ENCODE measurements at regions not wholly inside any gene's neighbourhood (a gene's known extent, or its start where the extent isn't known, plus 50 kb on each side); places are given as distances from the start of the nearest gene placed in this dataset.

DNA sequence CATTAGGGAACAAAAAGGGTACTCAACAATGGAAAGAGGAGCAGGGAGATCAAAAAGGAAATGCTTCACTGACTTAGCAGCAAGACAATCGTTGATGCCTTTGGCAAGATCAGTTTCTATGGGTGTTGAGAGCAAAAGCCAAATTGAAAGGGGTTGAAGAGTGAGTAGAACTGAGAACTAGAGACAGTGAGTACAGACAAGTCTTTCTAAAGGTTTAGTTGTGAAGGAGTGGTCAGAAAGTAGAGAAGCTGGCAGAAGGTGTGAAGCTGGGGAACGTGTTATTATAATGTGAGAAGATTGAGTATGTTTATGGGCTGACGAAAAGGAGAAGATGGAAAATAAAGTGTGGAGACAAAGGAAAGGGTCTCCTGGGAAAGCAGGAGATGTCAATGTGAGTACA is 221.2 kb upstream of the USP25 start:
- DNase-seq (ENCODE audit: low spot score) (no peak), ATAC-seq (no peak)

GRCh38 chr21:15514073-15514946 is 215.5 kb upstream of the USP25 start:
- DNase-seq (ENCODE audit: low spot score) (peak; percentile 50), ATAC-seq (peak; percentile 97)

GRCh38 chr21:15515908-15516307 is 213.9 kb upstream of the USP25 start:
- no peak for ATAC-seq
- DNase-seq (ENCODE audit: low spot score), result no peak

GRCh38 chr21:15517394-15517793 is 212.4 kb upstream of the USP25 start:
- ATAC-seq (no peak), DNase-seq (ENCODE audit: low spot score) (no peak)

DNA sequence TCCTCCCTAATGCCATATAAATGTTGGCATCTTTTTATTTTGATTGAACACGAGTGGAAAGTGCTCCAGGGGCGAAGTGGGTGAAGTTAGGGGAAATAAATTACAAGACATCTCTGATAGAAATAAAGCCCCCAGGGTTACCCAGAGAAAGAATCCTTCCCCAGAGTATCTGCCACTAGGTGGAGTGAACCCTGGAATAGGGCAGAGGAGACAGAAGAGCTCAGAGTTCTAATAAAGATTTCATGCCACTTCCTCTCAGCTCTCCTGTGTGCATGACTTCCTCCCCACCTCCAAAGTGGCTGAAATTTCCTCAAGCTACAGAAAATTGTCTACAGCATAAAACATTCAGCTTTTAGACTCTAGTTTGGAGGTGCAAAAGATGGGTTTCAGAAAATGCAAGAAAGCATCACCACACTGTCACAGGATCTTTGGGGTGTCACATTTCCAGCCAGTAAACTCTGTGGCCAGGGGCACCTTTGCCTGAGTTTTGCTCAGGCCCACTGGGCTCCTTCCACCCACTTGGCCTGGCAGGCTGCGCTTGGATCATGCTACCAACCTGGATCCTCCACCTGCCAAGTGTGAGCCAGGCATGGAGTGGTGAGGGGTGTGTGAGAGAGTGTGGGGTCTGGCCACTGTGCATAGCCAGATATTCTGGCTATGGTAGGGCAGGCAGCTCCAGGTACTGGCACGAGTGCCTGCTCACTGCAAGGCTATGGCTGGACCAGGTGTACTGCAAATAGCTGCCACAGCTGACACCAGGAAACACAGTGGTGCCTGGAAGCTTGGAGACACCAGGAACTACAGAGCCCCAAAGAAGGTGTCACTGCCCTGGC is 208.8 kb upstream of the USP25 start:
- peak; percentile 44 for ATAC-seq
- DNase-seq (ENCODE audit: low spot score), result no peak

DNA sequence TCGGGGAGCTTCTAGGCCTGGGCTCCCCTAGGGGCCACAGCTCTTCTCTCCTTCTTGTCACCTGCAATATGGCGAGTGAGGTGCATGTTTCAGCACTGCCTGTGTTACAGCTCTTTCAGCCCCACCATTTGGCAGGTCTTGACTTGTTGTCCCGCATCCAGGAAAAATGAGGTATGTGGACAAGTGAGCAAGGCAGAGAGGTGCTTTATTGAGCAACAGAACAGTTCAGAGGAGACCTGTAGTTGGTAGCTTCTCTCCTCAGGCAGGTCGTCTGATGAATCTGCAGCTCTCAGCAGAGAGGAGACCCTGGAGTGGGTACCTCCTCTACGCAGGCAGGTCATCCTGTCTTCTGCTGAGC is 208.2 kb upstream of the USP25 start:
- ATAC-seq, result no peak
- DNase-seq (ENCODE audit: low spot score), result no peak

DNA sequence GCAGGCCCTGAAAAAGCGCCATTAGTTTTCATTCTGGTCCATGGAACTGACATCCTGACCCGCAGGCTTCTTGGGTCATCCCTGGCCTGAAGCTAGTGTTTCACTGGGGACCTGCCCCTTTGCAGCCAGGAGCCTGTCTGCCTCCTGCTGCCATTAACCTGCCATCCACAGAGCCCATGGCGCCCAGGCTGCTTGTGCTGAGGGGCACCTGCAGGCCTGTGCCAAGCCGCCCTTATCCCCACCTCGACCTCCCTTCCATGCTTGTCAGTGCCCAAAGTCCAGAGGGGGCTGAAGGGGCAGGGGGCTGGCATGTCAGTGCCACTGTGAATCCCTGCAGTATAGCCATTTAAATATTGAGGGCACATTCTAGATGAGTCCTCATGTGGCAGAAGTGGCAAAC is 207.6 kb upstream of the USP25 start:
- no peak for ATAC-seq
- DNase-seq (ENCODE audit: low spot score), result no peak

DNA sequence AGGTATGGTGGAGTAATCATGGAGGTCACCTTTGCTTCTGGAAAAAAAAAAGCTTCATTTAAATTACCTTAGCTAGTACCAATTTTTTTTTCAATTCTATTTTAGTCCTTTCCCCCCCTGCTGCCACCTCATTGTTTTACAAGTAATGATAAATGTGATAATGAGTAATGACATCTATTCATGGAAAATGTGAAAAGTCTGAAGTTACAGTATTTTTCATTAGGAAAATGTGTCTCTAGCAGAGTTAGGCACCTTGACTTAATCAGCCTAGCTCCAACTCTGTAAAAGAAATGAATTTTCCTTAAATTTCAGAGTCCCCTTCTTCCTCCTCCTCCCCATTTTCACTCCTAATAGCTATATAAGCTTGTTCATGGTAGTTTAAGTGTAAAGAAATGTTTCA is 204.9 kb upstream of the USP25 start:
- ATAC-seq (no peak), DNase-seq (ENCODE audit: low spot score) (no peak)

- DNase-seq (ENCODE audit: low spot score) (no peak), ATAC-seq (no peak)
Measured at GRCh38 chr21:15526798-15527197, 203.0 kb upstream of the USP25 start.

DNA sequence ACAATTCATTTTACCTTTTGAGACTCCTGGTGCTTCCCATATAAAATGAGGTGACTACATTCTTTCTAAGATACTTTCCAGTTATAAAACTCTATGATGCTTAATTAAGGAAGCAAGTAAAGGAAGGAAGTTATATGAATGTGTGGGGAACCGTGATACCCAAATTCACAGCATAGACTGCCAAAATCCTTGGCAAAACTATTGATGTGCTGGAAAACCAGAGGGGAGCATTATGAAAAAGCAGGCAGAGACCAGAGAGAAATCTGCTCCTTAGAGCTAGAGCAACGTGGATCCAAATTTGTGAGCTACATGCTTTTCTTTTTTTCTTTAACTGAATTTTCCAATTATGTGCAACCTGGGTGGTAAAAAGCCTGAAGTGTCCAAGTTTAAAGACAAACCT is 201.4 kb upstream of the USP25 start:
- no peak for DNase-seq (ENCODE audit: low spot score)
- ATAC-seq, result no peak

- DNase-seq (ENCODE audit: low spot score) (no peak), ATAC-seq (no peak)
Measured at GRCh38 chr21:15531986-15532385, 197.8 kb upstream of the USP25 start.

GRCh38 chr21:15533618-15534017 is 196.2 kb upstream of the USP25 start:
- ATAC-seq (no peak), DNase-seq (ENCODE audit: low spot score) (no peak)

DNA sequence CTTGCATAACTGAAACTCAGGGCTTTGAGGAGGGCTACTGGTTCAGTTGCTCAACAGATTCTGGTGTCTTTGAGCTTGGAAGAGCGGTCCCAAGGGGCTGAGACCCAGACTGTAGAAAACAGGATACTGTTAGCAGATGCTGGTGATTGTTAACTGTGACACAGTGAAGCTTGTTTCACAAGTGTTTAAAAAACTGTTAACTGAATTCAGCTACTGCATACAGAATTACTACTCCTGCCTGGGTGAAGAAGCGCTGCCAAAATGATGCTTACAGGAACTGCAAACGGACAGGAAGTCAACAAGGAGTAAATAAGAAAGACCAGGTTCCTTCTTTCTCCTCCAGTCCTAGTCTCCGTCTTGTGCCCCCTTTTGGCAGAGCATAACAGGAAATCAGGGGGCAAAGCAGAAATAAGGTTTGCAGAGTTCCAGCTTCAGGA is 195.3 kb upstream of the USP25 start:
- DNase-seq (ENCODE audit: low spot score), result no peak
- ATAC-seq, result no peak

GRCh38 chr21:15539376-15539775 is 190.4 kb upstream of the USP25 start:
- DNase-seq (ENCODE audit: low spot score) (no peak), ATAC-seq (no peak)

GRCh38 chr21:15543473-15543872 is 186.3 kb upstream of the USP25 start:
- DNase-seq (ENCODE audit: low spot score) (no peak), ATAC-seq (no peak)

- ATAC-seq (no peak), DNase-seq (ENCODE audit: low spot score) (no peak)
Measured at GRCh38 chr21:15549671-15550070, 180.1 kb upstream of the USP25 start.

DNA sequence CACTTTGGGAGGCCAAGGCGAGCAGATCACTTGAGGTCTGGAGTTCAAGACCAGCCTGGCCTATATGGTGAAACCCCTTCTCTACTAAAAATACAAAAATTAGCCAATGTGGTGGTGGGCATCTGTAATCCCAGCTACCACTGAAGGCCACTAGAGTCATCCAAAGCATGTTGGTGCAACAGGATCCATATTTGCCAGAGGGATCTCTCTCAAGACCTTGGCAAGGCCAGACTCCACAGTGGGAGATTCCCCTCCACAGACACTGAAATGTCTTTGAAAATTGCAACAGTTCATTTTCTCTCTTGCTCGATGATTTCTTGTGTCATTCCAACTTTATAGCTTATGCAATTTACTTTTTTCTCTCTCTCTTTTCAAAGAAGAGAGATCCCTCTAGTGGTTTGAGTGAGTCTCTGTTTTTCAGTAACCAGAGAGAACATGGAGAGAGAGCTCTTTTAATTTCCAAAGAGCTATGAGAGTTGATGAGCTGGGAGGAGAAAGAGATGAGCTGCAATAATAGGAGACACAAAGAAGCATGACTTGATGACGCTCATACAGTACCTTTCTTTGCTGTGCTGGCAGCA is 176.8 kb upstream of the USP25 start:
- no peak for DNase-seq (ENCODE audit: low spot score)
- peak; percentile 94 for ATAC-seq

- ATAC-seq, result no peak
Measured at GRCh38 chr21:15557925-15558324, 171.9 kb upstream of the USP25 start.

DNA sequence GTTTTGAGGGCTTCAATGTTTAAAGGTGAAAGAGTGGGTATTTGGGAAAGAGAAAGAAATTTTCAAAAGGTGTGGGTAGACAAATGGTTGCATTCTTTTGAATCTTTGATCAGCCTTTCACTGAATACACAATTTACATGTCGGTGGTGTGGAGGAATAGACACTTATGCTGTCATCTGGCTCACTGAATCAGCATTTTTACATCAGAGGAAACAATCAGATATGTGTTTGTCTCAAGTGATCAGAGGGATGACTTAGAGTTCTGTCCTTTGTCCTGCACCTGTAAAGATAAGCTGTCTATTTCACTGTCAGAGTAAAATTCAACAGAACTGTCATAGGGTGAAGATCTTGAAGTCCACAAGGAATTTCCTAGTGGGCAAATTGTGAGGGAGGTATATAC is 170.9 kb upstream of the USP25 start:
- no peak for ATAC-seq
- DNase-seq (ENCODE audit: low spot score), result no peak

More at GRCh38 chr21:15557925-15558324, 171.9 kb upstream of the USP25 start:
- DNase-seq (ENCODE audit: low spot score), result no peak

DNA sequence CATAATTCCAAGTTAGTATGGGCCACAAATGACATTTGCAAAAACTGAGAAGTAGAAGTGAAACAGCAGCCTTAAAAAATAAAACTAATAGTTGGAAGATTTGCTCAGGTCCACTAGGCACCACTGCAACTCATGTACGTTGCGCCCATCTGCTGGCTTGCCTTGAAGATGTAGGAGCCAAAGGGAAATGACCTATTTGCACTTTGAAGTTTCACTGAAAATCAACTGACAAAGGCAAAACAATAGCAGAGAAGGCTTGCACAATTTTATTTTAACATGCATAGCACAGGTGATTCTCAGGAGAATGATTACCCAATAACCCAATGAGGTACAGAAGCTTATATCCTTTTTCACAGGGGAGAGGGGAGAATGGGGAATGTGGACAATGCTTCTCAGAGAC is 170.1 kb upstream of the USP25 start:
- DNase-seq (ENCODE audit: low spot score) (peak; percentile 68), ATAC-seq (peak; percentile 95)

DNA sequence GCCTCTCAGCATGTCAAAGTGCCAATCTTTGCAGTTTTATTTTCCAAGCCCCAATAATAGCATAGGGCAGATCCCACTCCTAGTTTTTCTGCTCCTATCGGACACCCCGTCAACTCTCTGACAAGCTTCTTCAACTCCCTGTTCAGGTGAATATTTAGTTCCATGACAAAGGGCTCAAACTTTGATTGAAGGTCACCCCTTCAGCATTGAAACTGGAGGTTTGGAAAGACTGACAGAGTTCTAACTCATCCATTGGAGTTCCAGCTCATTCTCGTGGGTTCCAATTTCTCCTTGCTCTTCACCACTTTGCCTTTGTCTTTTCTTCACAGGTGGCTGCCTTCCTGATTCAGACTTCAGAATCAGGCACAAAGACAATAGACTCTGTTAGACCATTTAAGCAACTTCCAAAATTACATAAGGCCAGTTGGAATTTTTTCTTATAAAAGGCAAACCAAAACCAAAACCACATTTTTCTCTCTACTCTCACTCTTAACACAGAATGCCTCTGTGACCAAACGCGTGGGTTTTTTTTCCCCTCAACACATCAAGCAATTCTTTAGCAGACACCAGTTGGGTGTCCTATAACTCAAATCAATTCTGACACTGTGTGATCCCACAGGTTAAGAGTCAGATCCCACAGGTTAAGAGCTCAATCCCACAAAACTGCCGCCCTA is 169.3 kb upstream of the USP25 start:
- DNase-seq (ENCODE audit: low spot score) (no peak), ATAC-seq (no peak)

Measured in left lobe of liver (tissue), 2 donors.